Fibroblast of lung (primary cell): ENCODE measurements at regions not wholly inside any gene's neighbourhood (a gene's known extent, or its start where the extent isn't known, plus 50 kb on each side); places are given as distances from the start of the nearest gene placed in this dataset.

Experiments
- DNase-seq, 2 donors: peaks; one replicate each; pipeline versions ENCODE4 v3.0.0 to v3.0.0-alpha.2; 2010; ENCODE audit warnings: low read depth in 2 of 2
- H2AFZ ChIP-seq: 2 replicates; pipeline ENCODE4 v1.5.1; 2012; ENCODE audit warnings: low read length, control low read depth, inconsistent platforms
- H3K27ac ChIP-seq: 2 replicates; pipeline ENCODE4 v1.5.1; 2011; ENCODE audit warnings: low read length, control low read depth; ENCODE audit not compliant: insufficient read depth
- H3K27me3 ChIP-seq: 2 replicates; pipeline ENCODE4 v1.5.1; 2011; ENCODE audit warnings: mild to moderate bottlenecking, low read length; ENCODE audit not compliant: control insufficient read depth, insufficient read depth
- H3K36me3 ChIP-seq: 2 replicates; pipeline ENCODE4 v1.5.1; 2011; ENCODE audit warnings: low read length; ENCODE audit not compliant: control insufficient read depth, insufficient read depth
- H3K4me1 ChIP-seq: 2 replicates; pipeline ENCODE4 v1.5.1; 2011; ENCODE audit warnings: low read length; ENCODE audit not compliant: control insufficient read depth, insufficient read depth; ENCODE audit errors: extremely low read depth
- H3K4me2 ChIP-seq: 2 replicates; pipeline ENCODE4 v1.5.1; 2011; ENCODE audit warnings: low read length, control low read depth; ENCODE audit not compliant: insufficient read depth; ENCODE audit errors: extremely low read depth
- H3K4me3 ChIP-seq, 4 experiments: fragments of 200-600 bp in 1 of 4; sonication (generic) in 1 of 4; replicated peaks in 1 of 4; 2 replicates each; pipeline ENCODE4 v1.5.1; 2011 to 2016; ENCODE audit warnings: low read length in 4 of 4, low read depth in 3 of 4, mild to moderate bottlenecking in 3 of 4, control low read depth in 2 of 4, inconsistent platforms in 1 of 4, mixed read lengths in 1 of 4; ENCODE audit not compliant: insufficient read depth in 1 of 4; ENCODE audit errors: control extremely low read depth in 1 of 4
- H3K79me2 ChIP-seq: 2 replicates; pipeline ENCODE4 v1.5.1; 2012; ENCODE audit warnings: mild to moderate bottlenecking, low read length, inconsistent platforms; ENCODE audit not compliant: control insufficient read depth, insufficient read depth
- H3K9ac ChIP-seq: 2 replicates; pipeline ENCODE4 v1.5.1; 2011; ENCODE audit warnings: mild to moderate bottlenecking, low read length, control low read depth; ENCODE audit not compliant: insufficient read depth
- H3K9me3 ChIP-seq: 2 replicates; pipeline ENCODE4 v1.5.1; 2012; ENCODE audit warnings: low read depth, low read length; ENCODE audit not compliant: control insufficient read depth, insufficient read depth
- H4K20me1 ChIP-seq: 2 replicates; pipeline ENCODE4 v1.5.1; 2011; ENCODE audit warnings: low read length; ENCODE audit not compliant: control insufficient read depth, insufficient read depth; ENCODE audit errors: extremely low read depth
- CTCF ChIP-seq, 2 donors: IDR thresholded peaks in 1 of 2; conservative IDR thresholded peaks in 1 of 2; 1 replicate in 1 of 2; 2 replicates in 1 of 2; pipeline ENCODE4 v1.5.1; 2011 to 2012; ENCODE audit warnings: low read length in 2 of 2, control low read depth in 1 of 2, inconsistent platforms in 1 of 2, low read depth in 1 of 2, mild to moderate bottlenecking in 1 of 2
- EZH2 ChIP-seq: IDR thresholded peaks from 2 replicates; pipeline ENCODE4 v1.5.1; 2012; ENCODE audit warnings: low read length, control low read depth, mild to moderate bottlenecking; ENCODE audit errors: missing control alignments

GRCh38 chr10:44237364-44238049, 147.4 kb downstream of the CXCL12 start:
- Histone ChIP-seq H3K36me3 (no peaks in the 10 kb centered on the region), H3K79me2 (no peaks in the 10 kb centered on the region), H3K4me2 (no peak overlapping the region), H3K4me3 (no peak overlapping the region), H3K27me3 (peaks cover 14% of the 10 kb centered on the region), H4K20me1 (no peaks in the 10 kb centered on the region), H3K9me3 (no peaks in the 10 kb centered on the region), H3K4me1 (no peaks in the 10 kb centered on the region), H3K9ac (no peak overlapping the region), H3K27ac (no peak overlapping the region), H2AFZ (no peak overlapping the region)
- TF ChIP-seq CTCF (conservative IDR thresholded peaks at IDR 0.05 in 1 of 2, IDR thresholded peaks at IDR 0.05 in 1 of 2; ENCODE audit: low read depth in 1 of 2, low read length in 2 of 2), result no peak
- no peak for TF ChIP-seq EZH2
- DNase-seq, result peak in 1 of 2 donors; percentile 22

DNA sequence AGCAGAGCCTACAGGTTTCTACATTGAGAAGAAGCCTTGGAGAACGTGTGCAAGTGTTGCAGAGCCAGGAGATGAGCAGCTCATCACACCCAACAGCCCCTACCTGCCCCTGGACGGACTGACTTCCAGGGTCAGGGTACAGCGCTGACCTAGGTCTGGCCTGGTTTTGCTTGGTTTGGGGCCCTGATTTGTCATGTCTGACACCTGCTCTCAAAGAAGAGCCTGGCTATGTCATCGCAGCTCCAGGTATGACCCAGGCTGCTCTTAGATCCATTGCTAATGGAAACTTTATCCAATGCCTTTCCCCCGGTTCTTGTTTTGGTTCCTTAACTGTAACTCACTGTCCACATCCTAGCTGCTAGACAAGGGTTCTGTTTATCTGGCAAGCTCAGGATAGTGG, 149.5 kb downstream of the CXCL12 start:
- H3K79me2 ChIP-seq, result no peaks in the 10 kb centered on the region
- no peaks in the 10 kb centered on the region for H3K36me3 ChIP-seq
- no peak overlapping the region for H3K9ac ChIP-seq
- peaks cover 13% of the 10 kb centered on the region for H3K27me3 ChIP-seq
- H3K4me3 ChIP-seq, result no peak overlapping the region
- H3K4me1 ChIP-seq, result no peaks in the 10 kb centered on the region
- TF ChIP-seq EZH2 (no peak), CTCF (conservative IDR thresholded peaks at IDR 0.05 in 1 of 2, IDR thresholded peaks at IDR 0.05 in 1 of 2; ENCODE audit: low read depth in 1 of 2, low read length in 2 of 2) (no peak)
- no peak overlapping the region for H3K27ac ChIP-seq
- no peak overlapping the region for H3K4me2 ChIP-seq
- H3K9me3 ChIP-seq, result no peaks in the 10 kb centered on the region
- no peaks in the 10 kb centered on the region for H4K20me1 ChIP-seq
- DNase-seq, result no peak
- no peak overlapping the region for H2AFZ ChIP-seq

DNA sequence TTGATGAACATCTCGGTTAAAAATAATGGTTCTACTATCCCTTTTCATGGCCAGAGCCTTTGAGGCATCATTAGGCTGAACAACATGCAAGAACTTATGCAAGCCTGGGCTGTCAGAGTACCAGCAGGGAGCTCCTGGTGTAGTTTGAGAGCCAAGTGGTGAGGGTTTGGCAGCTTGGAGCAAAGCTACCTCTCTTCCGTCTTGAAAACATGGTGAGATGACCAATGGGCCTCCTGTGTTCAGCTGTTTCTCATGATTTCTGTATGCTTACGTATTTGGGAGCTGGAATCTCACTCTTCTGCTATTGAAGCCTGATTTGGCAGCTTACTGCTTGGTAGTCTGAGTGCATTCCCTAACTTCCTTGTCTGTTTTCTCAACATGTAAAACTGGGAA, 150.4 kb downstream of the CXCL12 start:
- DNase-seq, result peak; percentile 6 to 25
- H2AFZ ChIP-seq, result no peak overlapping the region
- no peak overlapping the region for H3K4me3 ChIP-seq

More for the DNA sequence above, 150.4 kb downstream of the CXCL12 start:
- Histone ChIP-seq H3K79me2 (no peaks in the 10 kb centered on the region), H3K9ac (no peak overlapping the region), H3K27me3 (peaks cover 13% of the 10 kb centered on the region), H3K4me1 (no peaks in the 10 kb centered on the region), H3K4me2 (no peak overlapping the region), H3K9me3 (no peaks in the 10 kb centered on the region), H3K27ac (no peak overlapping the region), H3K36me3 (no peaks in the 10 kb centered on the region), H4K20me1 (no peaks in the 10 kb centered on the region)
- TF ChIP-seq CTCF (conservative IDR thresholded peaks at IDR 0.05 in 1 of 2, IDR thresholded peaks at IDR 0.05 in 1 of 2; ENCODE audit: low read depth in 1 of 2, low read length in 2 of 2) (no peak), EZH2 (no peak)
